ENCODE measurements at regions not wholly inside any gene's neighbourhood (a gene's known extent, or its start where the extent isn't known, plus 50 kb on each side); places are given as distances from the start of the nearest gene placed in this dataset.

DNA sequence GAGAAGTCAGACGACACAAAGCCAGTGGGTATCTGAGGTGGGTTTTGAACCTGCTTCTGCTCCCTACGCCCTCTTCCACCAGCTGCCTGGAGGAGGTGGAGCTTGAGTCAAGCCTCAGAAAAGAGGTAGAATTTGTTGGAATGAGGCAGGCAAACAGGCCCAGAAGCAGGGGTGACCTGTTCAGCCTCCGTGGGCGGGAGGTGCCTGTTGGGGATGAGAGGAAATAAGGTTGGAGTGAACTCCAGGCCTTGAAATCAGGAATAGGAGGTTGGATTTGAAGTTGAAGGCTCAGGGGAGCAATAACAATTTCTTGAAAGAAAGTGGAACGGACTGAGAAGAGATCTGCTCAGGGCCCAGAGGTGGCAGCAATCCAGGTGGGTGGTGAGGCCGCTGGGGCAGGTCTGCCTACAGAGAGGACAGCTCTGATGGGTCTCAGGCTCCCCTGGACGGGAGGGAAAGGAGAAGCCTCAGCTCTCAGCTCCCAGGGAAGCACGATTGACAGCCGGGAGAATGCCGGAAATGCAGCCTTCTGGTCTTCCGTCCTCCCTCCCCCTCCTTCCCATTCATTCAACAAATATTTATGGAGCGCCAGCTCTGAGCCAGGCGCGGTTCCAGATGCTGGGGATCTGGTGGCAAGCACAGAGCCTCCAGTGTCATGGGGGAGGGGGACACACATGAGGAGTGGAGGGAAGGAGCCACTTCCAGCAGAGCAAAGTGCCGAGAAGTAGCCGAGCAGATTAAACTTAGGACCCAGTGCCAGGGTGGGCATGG, 61.9 kb upstream of the CIBAR2 start:
- peaks cover 13 to 19% (median 18%) of the 10 kb centered on the region in 3 donors for H3K4me1 ChIP-seq
- DNase-seq (peak in 1 of 6 donors; percentile 76), FAIRE-seq (no peak)

DNA sequence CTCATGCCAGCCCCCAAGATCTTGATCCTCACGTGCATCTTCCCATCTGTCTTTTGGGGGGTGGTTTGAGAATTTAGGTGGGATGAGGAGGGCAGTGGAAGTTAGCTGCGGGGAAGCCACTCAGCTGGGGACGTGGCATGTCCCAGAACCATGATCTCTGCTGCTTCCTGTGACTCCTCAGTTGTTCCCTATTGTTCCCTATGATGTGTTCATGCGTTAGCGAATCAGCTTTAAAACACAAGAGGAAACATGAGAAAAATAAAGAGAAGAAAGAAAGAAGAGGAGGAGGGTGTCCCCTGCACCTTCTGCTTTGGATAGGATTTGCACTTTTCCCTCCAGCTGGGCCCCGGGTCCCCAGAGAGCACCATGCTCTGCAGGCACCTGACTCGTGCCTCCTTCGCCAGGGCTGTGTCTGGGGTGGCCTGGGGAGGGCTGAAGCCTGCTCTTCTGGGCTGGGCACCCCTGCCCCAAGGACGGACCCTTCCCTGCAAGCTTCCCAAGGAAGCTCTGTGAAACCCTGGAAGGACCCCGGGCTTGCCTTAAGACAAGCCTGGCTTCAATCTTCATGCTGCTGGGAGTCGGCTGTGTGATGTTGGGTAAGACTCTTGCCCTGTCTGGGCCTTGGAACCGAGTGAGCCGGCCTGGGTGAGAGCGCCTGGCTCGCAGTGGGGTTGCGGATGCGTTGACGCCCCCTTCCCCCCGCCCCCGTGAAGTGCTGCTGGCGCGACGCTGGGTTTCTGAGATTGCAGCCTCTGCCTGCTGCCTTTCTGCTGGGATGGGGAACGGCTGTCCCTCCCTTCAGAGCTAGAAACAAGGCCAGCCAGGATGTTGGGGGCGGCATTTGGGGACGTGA, 62.8 kb upstream of the CIBAR2 start:
- Histone ChIP-seq H3K9me3 (no peaks in the 10 kb centered on the region), H3K4me3 (no peak overlapping the region), H3K36me3 (no peaks in the 10 kb centered on the region), H3K27me3 (no peaks in the 10 kb centered on the region), H3K4me1 (peaks cover 13 to 18% (median 17%) of the 10 kb centered on the region in 3 donors), H3K27ac (no peak overlapping the region)
- intact Hi-C loops (cut with DNase I) = no loop called here
- peak in 1 of 6 donors; percentile 42 for DNase-seq
- no peak for ATAC-seq
- 84 to 87% methylated on average over 26 of the region's 26 CpGs for WGBS, 2 donors
- TF ChIP-seq, protein P1, sequence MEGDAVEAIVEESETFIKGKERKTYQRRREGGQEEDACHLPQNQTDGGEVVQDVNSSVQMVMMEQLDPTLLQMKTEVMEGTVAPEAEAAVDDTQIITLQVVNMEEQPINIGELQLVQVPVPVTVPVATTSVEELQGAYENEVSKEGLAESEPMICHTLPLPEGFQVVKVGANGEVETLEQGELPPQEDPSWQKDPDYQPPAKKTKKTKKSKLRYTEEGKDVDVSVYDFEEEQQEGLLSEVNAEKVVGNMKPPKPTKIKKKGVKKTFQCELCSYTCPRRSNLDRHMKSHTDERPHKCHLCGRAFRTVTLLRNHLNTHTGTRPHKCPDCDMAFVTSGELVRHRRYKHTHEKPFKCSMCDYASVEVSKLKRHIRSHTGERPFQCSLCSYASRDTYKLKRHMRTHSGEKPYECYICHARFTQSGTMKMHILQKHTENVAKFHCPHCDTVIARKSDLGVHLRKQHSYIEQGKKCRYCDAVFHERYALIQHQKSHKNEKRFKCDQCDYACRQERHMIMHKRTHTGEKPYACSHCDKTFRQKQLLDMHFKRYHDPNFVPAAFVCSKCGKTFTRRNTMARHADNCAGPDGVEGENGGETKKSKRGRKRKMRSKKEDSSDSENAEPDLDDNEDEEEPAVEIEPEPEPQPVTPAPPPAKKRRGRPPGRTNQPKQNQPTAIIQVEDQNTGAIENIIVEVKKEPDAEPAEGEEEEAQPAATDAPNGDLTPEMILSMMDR (IDR thresholded peaks at IDR 0.05) = no peak
- FAIRE-seq = no peak

More for the DNA sequence above, 61.9 kb upstream of the CIBAR2 start:
- no peaks in the 10 kb centered on the region for H3K36me3 ChIP-seq
- H3K4me3 ChIP-seq = no peak overlapping the region
- intact Hi-C loops (cut with DNase I) = no loop called here
- H3K27me3 ChIP-seq = no peaks in the 10 kb centered on the region
- H3K27ac ChIP-seq = peak overlapping the region in 1 of 4 donors; percentile 17
- no peaks in the 10 kb centered on the region for H3K9me3 ChIP-seq
- TF ChIP-seq, protein P1 (IDR thresholded peaks at IDR 0.05) = no peak
- WGBS, 2 donors = 37 to 41% methylated on average over 16 of the region's 16 CpGs
- ATAC-seq = peak; percentile 8 to 35 (median 23)

DNA sequence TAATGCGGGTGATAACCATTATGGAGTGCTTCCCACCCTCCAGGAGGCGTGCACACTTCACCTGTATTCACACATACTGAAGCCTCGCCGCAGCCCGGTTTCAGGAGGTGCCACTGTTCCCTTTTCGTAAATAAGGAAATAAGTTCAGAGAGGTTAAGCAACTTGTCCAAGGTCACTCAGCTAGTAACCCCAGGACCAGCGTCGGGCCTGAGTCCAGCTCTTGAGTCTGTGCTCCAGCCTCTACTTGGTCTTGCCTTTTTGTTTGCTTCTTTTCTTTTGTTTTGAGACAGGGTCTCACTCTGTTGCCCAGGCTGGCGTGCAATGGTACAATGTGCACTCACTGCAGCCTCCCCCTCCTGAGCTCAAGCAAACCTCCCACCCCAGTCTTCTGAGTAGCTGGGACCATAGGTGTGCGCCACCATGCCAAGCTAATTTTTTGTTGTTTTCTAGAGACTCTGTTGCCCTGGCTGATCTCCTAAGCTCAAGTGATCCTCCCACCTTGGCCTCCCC, 63.5 kb upstream of the CIBAR2 start:
- no peak for DNase-seq
- no peaks in the 10 kb centered on the region for H3K27me3 ChIP-seq
- no peak for FAIRE-seq
- no peak overlapping the region for H3K27ac ChIP-seq
- peaks cover 13 to 18% (median 16%) of the 10 kb centered on the region in 3 donors for H3K4me1 ChIP-seq
- whole genome bisulfite sequencing, 2 donors = 72 to 80% methylated on average over 10 of the region's 10 CpGs
- no peak overlapping the region for H3K4me3 ChIP-seq
- H3K9me3 ChIP-seq = no peaks in the 10 kb centered on the region
- intact Hi-C loops (cut with DNase I) = no loop called here
- TF ChIP-seq, protein P1 (IDR thresholded peaks at IDR 0.05) = no peak
- H3K36me3 ChIP-seq = no peaks in the 10 kb centered on the region
- no peak for ATAC-seq

DNA sequence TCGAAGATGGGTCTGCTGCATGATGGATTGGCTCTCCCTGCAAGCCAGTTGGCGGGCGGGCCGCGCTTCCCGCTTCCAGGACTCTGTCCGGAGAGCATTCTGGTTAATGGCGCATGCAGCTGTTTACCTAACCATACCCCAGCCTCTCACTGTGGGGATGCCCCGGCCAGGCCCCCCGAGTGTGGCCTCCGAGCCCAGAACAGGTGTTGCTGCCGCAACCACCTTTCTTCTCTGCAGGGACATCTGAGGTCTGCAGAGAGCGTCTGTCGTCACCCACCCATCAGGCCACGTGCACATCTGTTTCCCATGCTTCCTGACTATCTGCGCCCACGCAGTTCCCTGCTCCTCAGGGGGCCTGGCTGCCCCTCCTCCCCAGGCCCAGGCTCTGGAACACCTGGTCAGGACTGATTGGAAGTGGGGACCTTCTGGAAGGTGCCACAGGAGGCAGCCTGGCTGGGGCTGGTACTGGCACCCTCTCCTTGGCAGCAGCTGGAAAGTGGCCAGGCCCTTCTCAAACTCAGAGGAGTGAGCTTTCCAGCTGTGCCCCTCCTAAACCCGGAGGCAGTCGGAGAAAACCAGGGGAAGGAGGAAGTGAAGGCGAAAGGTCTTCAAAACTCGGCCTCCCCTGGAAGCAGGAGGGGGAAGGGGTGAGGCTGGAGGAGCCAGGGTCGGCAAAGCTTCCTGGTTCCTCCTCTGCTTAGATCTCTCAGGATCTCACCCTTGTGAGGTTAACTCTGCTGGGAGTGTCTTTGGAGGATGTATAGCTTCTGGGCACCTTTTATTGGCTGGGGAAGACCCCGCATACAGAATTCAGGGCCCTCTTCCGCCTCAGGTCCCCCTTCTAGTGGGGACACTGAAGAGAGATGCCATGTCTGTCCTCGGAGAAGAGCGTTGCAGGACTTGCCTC, 64.5 kb upstream of the CIBAR2 start:
- DNase-seq (peak in 1 of 6 donors; percentile 69), FAIRE-seq (no peak)

More for the DNA sequence above, 64.5 kb upstream of the CIBAR2 start:
- ATAC-seq = peak in 1 of 4 donors; percentile 2
- H3K36me3 ChIP-seq = no peaks in the 10 kb centered on the region
- TF ChIP-seq, protein P1 (IDR thresholded peaks at IDR 0.05) = no peak
- intact Hi-C loops (cut with DNase I) = no loop called here
- H3K27me3 ChIP-seq = no peaks in the 10 kb centered on the region
- peaks cover 23 to 24% (median 24%) of the 10 kb centered on the region in 3 donors for H3K4me1 ChIP-seq
- H3K27ac ChIP-seq = no peak overlapping the region
- WGBS, 2 donors = 74 to 81% methylated on average over 26 of the region's 26 CpGs
- no peak overlapping the region for H3K4me3 ChIP-seq
- H3K9me3 ChIP-seq = no peaks in the 10 kb centered on the region

Measured in pancreas (tissue), 10 donors.